ENCODE measurements at regions not wholly inside any gene's neighbourhood (a gene's known extent, or its start where the extent isn't known, plus 50 kb on each side); places are given as distances from the start of the nearest gene placed in this dataset.

DNA sequence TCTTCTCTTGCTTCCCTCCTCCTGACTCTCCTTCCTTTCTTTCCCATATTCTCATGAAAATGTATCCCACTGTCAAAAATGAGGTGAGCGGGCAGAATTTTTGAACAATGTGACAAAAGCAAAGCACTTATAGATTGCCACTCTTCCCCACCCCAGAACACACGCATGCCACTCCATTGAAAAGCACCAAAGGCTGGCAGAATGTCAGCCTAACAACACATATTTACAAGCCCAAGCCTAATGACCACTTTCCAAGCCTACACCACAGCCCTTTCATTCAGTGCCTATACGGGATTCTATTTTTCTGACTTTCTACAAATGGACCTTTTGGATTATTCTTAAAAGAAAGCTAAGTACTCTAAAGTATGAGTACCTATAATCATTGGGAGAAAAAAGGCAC, 62.9 kb upstream of the METAP2 start:
- Histone ChIP-seq H3K27ac (ENCODE audit: control insufficient read depth, insufficient read depth) (no peak overlapping the region), H3K79me2 (ENCODE audit: control insufficient read depth, insufficient read depth, low read length) (no peaks in the 10 kb centered on the region), H3K9ac (ENCODE audit: control insufficient read depth, insufficient read depth, low read length) (no peak overlapping the region), H3K9me3 (replicated peaks; ENCODE audit: control insufficient read depth, insufficient read depth, low read length) (no peaks in the 10 kb centered on the region), H2AFZ (ENCODE audit: control insufficient read depth, low read depth, low read length) (no peak overlapping the region), H3K4me3 (no peak overlapping the region), H3K27me3 (replicated peaks in 1 of 2; ENCODE audit: control insufficient read depth in 2 of 2, insufficient read depth in 2 of 2, low read length in 1 of 2) (no peaks in the 10 kb centered on the region; a peak in 1 of 4 replicates), H3K36me3 (ENCODE audit: control insufficient read depth in 2 of 2, insufficient read depth in 2 of 2, low read length in 1 of 2) (no peaks in the 10 kb centered on the region), H4K20me1 (ENCODE audit: control insufficient read depth, insufficient read depth) (no peaks in the 10 kb centered on the region), H3K4me2 (ENCODE audit: control insufficient read depth, insufficient read depth) (no peak overlapping the region), H3K4me1 (ENCODE audit: control insufficient read depth, insufficient read depth, low read length) (no peaks in the 10 kb centered on the region)
- ChIA-PET RAD21 (ENCODE audit: unreplicated experiment) (no interaction called here), CTCF (no interaction called here), POLR2A (no interaction called here), SMC1A (ENCODE audit: uncharacterized antibody, unreplicated experiment) (no interaction called here)
- intact Hi-C loops (cut with micrococcal nuclease; ENCODE audit: unreplicated experiment), result no loop called here
- no TSS peak for BruUV-seq (replicated peaks)
- 65% methylated on average over 3 of the region's 3 CpGs for WGBS (ENCODE audit: insufficient coverage, insufficient replicate concordance, low lambda C conversion rate, missing lambda C conversion rate)
- FAIRE-seq, result no peak
- no peak for DNase-seq (ENCODE audit: low read depth, low spot score)
- TF ChIP-seq NR2C1 (IDR thresholded peaks at IDR 0.05), result no peak
- TF ChIP-seq ZNF274 (IDR thresholded peaks at IDR 0.05; ENCODE audit: insufficient read depth, insufficient read length), result no peak
- TF ChIP-seq CHD4 (IDR thresholded peaks at IDR 0.05), result no peak
- no peak for TF ChIP-seq ASH2L (IDR thresholded peaks at IDR 0.05; ENCODE audit: borderline replicate concordance, low read depth)
- no peak for TF ChIP-seq NBN (IDR thresholded peaks at IDR 0.05)
- no peak for TF ChIP-seq ZNF217 (IDR thresholded peaks at IDR 0.05)
- TF ChIP-seq MTA3 (IDR thresholded peaks at IDR 0.05; ENCODE audit: borderline replicate concordance, low read length), result no peak
- no peak for TF ChIP-seq SKIL (IDR thresholded peaks at IDR 0.05; ENCODE audit: low read depth, poor library complexity, severe bottlenecking)
- no peak for TF ChIP-seq MYB (IDR thresholded peaks at IDR 0.05; ENCODE audit: borderline replicate concordance, low read depth, low read length)
- TF ChIP-seq IRF3 (IDR thresholded peaks at IDR 0.05), result no peak
- no peak for TF ChIP-seq MAX (IDR thresholded peaks at IDR 0.05; ENCODE audit: low read depth, low read length)
- TF ChIP-seq, protein P1, sequence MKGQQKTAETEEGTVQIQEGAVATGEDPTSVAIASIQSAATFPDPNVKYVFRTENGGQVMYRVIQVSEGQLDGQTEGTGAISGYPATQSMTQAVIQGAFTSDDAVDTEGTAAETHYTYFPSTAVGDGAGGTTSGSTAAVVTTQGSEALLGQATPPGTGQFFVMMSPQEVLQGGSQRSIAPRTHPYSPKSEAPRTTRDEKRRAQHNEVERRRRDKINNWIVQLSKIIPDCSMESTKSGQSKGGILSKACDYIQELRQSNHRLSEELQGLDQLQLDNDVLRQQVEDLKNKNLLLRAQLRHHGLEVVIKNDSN (IDR thresholded peaks at IDR 0.05; ENCODE audit: borderline replicate concordance, extremely low read length, insufficient read depth, low read depth, low read length), result no peak
- no peak for TF ChIP-seq KDM1A (IDR thresholded peaks at IDR 0.05; ENCODE audit: borderline replicate concordance)
- TF ChIP-seq SUPT20H (IDR thresholded peaks at IDR 0.05; ENCODE audit: borderline replicate concordance, control insufficient read depth, low read depth, low read length), result no peak
- TF ChIP-seq HCFC1 (IDR thresholded peaks at IDR 0.05; ENCODE audit: low read length), result no peak
- no peak for TF ChIP-seq JUND (IDR thresholded peaks at IDR 0.05; ENCODE audit: low read depth, low read length)
- TF ChIP-seq KAT2A (conservative IDR thresholded peaks at IDR 0.05; ENCODE audit: control insufficient read depth, low read depth, low read length), result no peak
- no peak for ATAC-seq
- in situ Hi-C loops (cut with MboI), result no loop called here

Data from GM12878 (cell line).